GM21447 (cell line): ENCODE measurements at regions not wholly inside any gene's neighbourhood (a gene's known extent, or its start where the extent isn't known, plus 50 kb on each side); places are given as distances from the start of the nearest gene placed in this dataset.
A peak's percentile ranks its signal among the peaks of the same experiment; 100 is the strongest.
"Not testable (repeated sequence)": the region's sequence is repeated elsewhere in the genome, so short reads cannot be mapped to it uniquely, and the experiment has no call there.

Experiments
- ATAC-seq: cut with Tn5 transposase; IDR thresholded peaks from one replicate; pipeline ENCODE4 v1.9.1; 2021; ENCODE audit not compliant: unreplicated experiment

DNA sequence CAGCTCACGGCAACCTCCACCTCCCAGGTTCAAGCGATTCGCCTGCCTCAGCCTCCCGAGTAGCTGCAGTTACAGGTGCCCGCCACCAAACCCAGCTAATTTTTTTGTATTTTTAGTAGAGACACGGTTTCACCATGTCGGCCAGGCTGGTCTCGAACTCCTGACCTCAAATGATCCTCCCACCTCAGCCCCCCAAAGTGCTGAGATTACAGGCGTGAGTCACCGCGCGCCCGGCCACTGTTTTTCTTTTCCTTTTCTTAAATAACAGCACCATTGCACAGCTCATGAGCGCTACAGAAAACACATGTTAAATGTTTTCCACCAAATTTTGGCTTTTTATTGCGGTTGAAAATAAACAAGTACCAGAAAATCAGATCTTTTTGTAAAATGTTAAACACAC is 195.5 kb downstream of the CRLF2 start:
- ATAC-seq, result not testable (repeated sequence)

DNA sequence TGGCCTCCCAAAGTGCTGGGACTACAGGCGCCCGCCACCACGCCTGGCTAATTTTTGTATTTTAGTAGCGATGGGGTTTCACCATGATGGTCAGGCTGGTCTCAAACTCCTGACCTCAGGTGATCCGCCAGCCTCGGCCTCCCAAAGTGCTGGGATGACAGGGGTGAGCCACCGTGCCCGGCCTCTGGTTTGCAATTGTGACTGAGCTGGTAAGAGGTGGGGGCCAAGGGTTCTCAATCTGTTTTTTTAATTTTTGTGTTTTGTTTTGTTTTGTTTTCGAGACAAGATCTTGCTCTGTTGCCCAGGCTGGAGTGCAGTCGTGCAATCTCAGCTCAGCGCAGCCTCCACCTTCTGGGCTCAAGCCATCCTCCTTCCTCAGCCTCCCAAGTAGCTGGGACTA is 196.2 kb downstream of the CRLF2 start:
- ATAC-seq, result not testable (repeated sequence)

DNA sequence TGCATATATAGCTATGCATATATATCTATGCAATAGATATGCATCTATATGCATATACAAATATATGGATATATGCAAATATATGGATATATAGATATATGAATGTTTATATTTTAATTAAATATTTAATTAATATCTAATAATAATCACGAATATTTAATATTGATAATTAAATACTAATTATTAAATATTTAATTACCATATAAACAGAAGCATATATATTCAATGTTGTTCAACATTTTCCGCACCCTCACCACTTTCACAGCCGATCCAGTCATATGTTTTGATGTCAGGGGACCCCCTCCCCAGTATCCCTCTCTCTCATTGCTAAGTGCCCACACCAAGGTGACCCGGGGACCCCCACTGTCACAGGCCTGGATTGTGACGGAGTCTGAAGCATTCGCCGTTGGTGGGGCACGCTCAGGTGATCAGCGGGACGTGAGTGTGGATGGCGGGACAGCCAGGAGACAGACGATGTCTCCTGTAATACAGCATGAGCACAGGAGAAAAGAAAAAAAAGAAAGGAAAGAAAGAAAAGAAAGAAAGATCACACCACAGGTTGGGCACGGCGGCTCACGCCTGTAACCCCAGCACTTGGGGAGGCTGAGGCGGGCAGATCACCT is 199.7 kb downstream of the CRLF2 start:
- no peak for ATAC-seq

DNA sequence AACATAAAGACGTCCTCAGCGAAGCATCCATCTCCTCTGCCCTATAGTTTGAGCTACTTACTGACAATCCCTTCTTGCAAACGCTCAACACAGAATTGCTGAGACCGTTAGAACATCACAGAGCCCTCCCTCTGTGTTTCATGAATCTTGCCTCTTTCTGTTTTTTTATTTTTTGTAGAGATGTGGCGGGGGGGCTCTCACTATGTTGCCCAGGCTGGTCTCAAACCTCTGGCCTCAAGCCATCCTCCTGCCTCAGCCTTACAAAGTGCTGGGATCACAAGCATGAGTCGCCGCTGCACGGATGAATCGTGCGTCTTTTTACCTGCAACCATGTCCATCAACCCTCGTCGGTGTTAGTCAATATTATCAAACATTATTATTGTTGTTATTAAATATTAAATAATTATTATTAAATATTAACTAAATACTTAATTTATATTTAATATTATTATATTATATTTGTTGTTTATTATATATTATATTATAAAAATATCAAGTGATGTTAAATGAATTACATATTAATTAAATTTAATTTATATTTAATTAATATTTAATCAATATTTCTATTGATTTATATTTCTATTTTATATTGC is 200.7 kb downstream of the CRLF2 start:
- no peak for ATAC-seq

DNA sequence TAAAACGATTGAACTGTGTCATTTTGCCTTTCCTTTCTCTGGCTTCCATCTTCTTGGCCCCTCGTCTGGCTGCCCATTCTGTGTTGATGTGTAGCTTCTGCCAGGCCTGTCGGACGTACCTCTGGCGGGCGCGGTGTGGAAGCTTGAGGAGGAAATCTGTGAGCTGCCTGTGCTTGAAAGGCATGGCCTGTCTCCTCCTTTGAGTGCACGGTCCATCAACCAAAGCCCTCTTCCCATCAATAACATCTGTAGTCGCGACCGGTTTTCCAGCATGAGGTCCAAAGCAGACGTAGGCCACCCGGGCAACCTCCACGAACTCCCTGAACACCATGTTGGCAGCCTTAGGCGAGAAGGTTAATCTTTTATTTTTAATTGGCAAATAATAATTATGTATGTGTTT is 202.7 kb downstream of the CRLF2 start:
- no peak for ATAC-seq

DNA sequence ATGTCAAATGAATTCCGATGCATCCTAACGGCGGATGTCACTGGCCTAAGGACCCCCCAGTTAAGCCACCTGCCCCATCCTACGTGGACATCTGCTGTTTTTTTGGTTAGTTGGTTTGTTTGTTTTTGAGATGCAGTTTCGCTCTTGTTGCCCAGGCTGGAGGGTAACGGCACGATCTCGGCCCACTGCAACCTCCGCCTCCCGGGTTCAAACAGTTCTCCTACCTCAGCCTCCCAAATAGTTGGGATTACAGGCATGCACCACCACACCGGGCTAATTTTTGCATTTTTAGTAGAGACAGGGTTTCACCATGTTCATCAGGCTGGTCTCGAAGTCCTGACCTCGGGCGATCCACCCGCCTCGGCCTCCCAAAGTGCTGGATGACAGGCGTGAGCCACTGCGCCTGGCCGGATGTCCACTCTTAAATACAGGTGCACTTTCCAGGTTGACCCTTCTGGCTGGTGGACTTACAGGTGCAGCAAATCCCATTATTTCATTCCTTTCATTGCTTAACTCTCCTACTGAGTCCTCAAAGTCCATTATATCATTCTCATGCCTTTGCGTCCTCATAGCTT is 206.2 kb downstream of the CRLF2 start:
- no peak for ATAC-seq

DNA sequence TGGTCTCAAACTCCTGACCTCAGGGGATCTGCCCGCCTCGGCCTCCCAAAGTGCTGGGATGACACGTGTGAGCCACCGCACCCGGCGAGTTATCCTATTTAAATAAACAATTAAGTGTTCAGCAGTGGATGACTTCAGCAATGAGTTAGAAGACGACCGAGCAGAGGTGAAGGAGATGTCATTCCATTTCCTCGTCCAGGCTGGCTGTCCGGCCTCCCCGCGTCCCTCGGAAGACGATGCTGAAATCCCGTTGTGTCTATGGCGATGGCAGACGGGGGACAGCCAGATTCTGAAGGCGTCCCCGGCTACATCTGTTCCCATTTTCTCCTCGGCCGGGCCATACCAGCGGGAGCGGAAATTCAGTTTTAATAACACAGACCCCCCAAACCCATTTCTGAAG is 209.8 kb downstream of the CRLF2 start:
- no peak for ATAC-seq

DNA sequence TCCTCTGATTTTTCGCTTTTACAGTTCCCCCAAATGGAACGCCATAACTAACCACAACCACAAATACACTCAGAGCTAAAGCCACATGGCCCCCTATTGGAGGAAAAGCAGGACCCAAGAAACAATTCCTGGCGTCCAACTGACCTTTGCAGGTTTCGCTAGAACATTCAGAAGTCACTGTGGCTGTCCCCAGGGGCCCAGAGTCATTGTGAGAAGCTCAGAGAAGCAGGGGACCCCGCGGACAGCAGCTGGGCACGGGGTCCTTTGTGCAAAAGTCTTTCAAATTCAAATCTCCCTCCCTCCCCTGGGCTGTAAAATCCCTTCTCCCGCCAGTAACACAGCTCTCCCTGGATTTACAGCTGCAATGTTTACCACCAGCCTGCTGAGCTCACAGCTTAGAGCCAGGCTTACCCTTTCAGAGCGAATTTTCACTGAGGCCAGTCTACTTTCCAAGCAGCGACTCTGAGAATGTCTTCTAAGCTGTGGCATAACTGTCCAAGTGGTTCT is 214.8 kb downstream of the CRLF2 start:
- no peak for ATAC-seq

DNA sequence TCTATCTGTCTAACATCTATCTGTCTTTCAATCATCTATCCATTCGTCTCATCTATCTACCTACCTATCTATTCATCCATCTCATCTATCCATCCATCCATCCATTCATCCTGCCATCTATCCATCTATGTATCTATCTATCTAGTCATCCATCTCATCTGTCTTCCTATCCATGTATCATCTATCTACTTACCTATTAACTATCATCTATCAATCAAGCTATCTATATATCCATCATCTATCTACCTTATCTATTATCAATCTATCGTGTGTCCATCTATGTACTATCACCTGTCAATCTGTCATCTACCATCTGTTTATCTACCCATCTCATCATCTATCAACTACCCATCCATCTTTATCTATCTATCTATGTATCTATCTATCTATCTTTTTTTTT is 217.7 kb downstream of the CRLF2 start:
- ATAC-seq, result no peak

DNA sequence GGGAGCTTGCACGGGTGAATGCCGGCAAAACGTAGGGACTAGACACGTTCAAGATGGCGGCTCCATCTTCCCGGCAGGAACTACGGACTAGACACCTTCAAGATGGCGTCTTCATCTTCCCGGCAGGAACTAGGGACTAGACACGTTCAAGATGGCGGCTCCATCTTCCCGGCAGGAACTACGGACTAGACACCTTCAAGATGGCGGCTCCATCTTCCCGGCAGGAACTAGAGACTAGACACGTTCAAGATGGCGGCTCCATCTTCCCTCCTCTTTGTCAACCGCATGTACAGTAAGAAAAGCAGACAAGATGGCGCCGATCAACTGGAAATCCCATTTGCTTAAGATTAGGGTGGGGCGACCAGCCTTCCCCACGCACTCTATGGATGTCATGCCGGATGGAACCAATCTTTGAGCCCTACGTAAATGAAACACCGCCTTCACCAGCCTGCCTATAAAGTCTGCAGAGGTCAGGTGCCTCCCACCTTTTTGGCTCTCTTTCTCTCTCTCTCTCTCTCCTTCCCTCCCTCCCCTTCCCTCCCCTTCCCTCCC is 222.4 kb downstream of the CRLF2 start:
- ATAC-seq, result peak; percentile 98

DNA sequence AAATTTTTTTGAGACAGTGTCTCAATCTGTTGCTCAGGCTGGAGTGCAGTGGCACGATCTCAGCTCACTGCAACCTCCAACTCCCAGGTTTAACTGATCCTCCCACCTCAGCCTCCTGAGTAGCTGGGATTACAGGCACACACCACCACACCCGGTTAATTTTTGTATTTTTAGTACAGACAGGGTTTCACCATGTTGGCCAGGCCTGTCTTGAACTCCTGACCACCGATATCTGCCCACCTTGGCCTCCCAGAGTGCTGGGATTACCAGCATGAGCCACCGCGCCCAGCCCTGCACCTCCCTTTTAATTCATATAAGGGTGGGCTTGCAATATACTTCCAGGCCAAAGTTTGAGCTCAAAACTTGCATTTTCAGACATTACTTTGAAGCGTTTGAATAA is 223.9 kb downstream of the CRLF2 start:
- not testable (repeated sequence) for ATAC-seq

DNA sequence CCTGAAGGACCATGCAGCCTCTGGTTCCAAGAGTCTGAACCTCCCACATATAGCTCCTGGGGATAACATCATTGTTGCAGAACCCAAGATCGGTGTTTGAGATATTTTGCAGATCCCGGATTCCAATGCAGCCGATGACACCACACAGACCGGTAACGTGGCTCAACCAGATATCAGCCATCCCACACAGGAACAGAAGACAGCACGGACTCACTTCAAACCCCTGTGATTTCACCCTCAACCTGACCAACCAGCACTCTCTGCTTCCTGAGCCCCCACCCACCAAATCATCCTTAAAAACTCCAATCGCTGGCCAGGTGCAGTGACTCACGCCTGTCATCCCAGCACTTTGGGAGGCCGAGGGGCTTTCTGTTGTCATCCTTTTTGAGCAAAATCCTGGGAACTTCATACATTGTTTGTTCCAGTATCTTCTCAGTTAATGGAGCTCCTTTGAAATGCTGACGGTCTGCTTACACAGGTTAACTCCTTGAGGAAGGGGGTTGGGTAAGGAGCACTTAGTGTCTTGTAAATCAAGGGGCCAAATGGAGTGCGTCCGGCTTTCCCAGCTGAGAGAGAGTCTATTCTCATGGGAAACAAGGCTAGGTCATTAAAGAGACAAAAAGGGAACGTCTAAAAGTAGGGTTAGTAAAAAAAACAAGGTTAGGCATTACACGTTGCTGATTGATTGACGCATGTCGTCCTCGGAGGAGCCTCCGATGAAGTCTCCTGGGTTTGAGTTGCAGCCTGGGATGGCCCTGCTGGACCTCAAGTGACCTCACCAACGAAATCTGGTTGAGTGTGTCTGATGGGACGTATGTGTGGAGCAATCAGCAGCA is 230.4 kb downstream of the CRLF2 start:
- no peak for ATAC-seq

DNA sequence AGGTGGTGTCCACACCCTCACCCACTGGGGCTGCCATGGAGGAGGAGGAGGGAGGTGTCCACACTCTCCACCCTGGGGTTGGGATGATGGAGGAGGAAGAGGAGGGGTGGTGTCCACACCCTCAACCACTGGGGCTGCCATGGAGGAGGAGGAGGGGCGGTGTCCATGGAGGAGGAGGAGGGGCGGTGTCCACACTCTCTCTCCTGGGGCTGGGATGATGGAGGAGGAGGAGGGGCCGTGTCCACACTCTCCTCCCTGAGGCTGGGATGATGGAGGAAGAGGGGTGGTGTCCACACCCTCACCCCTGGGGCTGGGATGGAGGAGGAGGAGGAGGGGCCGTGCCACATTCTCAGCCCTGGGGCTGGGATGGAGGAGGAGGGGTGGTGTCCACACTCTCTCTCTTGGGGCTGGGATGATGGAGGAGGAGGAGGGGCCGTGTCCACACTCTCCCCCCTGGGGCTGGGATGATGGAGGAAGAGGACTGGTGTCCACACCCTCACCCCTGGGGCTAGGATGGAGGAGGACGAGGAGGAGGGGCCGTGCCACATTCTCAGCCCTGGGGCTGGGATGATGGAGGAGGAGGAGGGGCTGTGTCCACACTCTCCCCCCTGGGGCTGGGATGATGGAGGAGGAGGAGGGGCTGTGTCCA is 231.7 kb downstream of the CRLF2 start:
- ATAC-seq, result no peak

DNA sequence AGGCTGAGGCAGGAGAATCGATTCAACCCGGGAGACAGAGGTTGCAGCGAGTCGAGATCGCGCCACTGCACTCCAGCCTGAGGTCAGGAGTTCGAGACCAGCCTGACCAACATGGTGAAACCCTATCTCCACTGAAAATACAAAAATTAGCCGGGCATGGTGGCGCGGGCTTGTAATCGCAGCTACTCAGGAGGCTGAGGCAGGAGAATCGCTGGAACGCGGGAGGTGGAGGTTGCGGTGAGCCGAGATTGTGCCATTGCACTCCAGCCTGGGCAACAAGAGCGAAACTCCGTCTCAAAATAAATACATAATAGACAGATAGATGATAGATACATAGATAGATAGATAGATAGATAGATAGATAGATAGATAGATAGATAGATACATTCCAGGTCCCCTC is 233.3 kb downstream of the CRLF2 start:
- ATAC-seq, result not testable (repeated sequence)

DNA sequence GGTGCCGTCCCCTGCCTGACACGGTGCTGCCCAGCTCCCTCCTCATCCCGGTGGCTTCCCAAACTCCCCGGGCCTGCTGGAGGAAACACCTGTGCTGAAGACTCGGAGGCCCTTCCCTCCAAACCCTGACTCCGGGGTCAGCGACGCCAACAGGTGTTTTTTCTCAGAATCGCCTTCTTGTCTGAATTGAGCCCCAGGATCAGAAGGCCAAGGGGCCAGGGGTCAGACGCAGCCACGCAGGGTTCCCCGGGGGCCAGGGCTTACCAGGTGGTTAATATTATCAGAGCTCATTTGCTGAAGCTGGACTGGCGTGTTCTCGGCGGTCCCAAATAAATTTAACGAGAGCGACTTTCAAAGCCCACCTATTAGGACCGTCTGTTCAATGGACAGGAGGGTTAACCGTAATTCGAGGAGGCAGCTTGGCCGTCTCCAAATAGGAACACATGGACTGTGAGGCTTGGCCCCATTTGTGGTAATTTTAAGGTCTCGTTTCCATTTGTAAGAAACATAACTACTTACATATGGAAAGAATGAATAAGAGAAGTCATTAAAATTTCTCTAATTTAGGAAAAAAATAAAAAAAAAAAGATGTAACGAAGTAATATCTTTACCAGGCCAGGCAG is 239.3 kb downstream of the CRLF2 start:
- no peak for ATAC-seq

DNA sequence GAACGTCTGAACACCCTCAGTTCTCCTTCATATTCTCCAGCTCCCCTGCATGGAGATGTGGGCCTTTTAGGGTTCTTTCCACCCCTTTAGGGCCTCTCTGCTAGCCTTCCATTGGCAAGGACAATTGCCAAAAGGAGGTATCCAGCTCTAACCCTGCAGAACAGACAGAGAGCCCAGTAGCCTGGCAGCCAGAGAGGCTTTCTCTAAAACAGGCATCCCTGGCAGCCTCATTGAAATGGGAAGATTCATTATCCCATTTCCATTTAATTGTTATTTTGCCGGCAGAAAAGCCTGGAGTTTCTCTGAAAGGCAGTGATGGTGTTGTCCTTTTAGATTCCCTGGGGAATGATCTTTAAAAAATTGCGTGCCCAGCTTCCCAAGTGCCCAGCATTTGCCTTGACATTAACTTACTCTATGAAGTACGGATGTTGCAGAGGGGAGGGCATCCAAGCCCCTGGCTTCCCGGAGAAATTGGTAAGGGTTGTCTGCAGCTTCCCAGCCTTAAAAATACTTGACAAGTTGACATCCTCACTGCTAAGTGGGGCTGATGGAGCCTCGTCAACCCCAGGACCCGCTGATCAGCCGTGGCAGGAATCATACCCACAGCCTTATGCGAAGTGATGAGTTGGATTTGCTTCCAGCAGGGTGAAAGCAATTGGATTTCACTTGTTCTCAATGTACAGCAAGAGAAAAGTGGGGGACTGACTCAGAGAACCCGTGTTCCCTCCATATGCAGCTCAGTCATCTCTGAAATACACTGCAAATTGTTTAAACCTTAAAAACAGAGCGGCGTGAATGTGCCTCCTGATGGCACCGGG is 244.1 kb downstream of the CRLF2 start:
- no peak for ATAC-seq

DNA sequence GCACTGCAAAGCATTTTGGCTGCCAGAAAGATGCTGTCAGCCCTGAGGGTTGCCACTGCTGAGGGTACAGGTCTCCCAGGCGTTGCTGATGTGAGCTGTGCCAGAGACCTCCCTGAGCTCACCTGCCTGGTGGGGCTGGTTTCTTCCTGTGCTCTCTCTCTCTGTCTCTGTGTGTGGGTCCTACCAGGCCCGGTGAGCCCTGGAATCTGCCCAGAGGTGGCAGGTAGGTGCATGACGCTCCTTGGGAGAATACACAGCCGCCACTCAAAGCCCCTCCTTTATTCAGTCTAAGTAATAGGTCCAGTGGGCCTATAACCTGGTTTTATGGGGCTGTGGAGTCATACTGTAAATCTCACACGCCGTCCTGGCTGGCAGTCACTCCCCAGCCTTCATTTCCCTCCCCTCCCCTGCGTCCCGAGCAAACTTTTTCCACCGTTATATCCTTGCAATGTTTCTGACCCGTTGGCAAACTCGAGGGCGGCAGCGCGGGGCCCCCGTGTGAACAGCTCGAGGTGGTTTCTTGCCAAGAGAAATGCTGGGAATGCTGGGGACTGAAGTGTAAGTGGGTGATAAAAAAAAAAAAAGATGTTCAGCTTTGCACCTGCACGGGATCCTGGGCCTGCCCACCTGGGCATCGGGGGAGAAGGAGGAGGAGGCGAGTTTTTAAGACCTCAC is 245.9 kb downstream of the CRLF2 start:
- ATAC-seq, result no peak

DNA sequence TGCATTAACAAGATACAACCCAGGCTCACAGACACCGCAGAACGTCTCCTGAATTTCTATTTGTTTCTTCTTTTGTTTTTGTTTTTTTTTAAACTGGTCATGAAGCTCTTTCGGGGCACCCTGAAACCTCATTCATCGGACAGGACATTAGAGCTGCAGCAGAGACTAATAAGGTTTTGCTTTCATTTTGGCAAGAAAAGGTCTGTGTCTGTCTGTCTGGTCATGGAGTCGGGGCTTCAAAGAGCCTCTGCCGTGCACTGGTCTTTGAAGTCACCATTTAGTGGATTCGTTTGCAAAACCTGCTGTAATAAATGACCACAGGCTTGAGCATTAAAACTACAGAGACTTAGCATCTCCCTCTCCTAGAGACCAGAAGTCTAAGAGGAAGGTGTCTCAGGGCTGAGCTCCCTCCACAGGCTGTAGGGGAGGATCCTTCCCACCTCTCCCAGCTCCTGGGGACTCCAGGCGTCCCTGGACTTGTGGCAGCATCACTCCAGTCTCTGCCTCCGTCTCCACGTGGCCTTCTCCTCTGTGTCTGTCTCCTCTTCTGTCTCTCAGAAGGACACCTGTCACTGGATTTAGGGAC is 247.5 kb downstream of the CRLF2 start:
- no peak for ATAC-seq

DNA sequence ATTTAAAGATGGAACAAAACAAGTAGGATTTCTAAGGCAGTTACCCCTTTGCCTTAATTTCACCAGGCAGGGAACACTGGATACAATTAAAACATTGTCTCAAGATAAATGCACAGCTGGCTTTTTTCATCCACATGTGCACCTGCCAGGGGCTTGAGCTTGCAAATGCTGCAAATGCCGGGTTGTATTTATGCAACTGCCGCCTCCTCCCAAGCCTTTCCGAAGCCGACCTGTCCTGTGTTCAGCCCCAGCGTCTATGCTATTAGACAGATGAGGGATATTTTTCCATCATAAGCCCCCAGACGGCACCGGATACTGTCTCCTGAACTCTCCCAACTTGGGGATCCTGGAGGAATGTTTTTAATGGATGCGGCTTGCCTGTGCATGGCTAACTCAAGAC is 251.6 kb downstream of the CRLF2 start:
- no peak for ATAC-seq
